CD14-positive monocyte (primary cell): ENCODE measurements at regions not wholly inside any gene's neighbourhood (a gene's known extent, or its start where the extent isn't known, plus 50 kb on each side); places are given as distances from the start of the nearest gene placed in this dataset.

Experiments used
- DNase-seq, 3 donors: peaks; one replicate each; pipeline ENCODE4 v3.0.0-alpha.2; 2011 to 2022
- H2AFZ ChIP-seq: 2 replicates; pipeline ENCODE4 v1.6.0; 2012; ENCODE audit warnings: mild to moderate bottlenecking, low read depth, low read length, inconsistent platforms; ENCODE audit not compliant: insufficient read depth, poor library complexity, severe bottlenecking
- H3K27ac ChIP-seq, 2 donors: 1 replicate in 1 of 2; 2 replicates in 1 of 2; pipeline ENCODE4 v1.5.1; 2012 to 2013; ENCODE audit warnings: low read length in 2 of 2, control low read depth in 1 of 2, inconsistent platforms in 1 of 2, low read depth in 1 of 2, mild to moderate bottlenecking in 1 of 2
- H3K27me3 ChIP-seq, 2 donors: one replicate each; pipeline versions ENCODE4 v1.6.0 to v1.6.1; 2011 to 2013; ENCODE audit warnings: low read length in 2 of 2; ENCODE audit not compliant: control insufficient read depth in 2 of 2, insufficient read depth in 2 of 2
- H3K36me3 ChIP-seq, 2 donors: replicated peaks in 1 of 2; 1 replicate in 1 of 2; 2 replicates in 1 of 2; pipeline versions ENCODE4 v1.5.1 to v1.6.1; 2012 to 2013; ENCODE audit warnings: low read length in 2 of 2, control low read depth in 1 of 2, inconsistent platforms in 1 of 2, mild to moderate bottlenecking in 1 of 2; ENCODE audit not compliant: insufficient read depth in 2 of 2, control insufficient read depth in 1 of 2
- H3K4me1 ChIP-seq, 2 donors: 1 replicate in 1 of 2; 2 replicates in 1 of 2; pipeline versions ENCODE4 v1.5.1 to v1.6.1; 2012 to 2013; ENCODE audit warnings: low read length in 2 of 2, control low read depth in 1 of 2, inconsistent platforms in 1 of 2, mild to moderate bottlenecking in 1 of 2, moderate library complexity in 1 of 2; ENCODE audit not compliant: insufficient read depth in 2 of 2, control insufficient read depth in 1 of 2
- H3K4me2 ChIP-seq: replicated peaks from 2 replicates; pipeline ENCODE3; 2012; ENCODE audit warnings: low read length, moderate library complexity, mild to moderate bottlenecking; ENCODE audit not compliant: poor library complexity, severe bottlenecking; ENCODE audit errors: extremely low read depth
- H3K4me3 ChIP-seq, 3 experiments: fragments of 200-600 bp in 1 of 3; sonication (generic) in 1 of 3; replicated peaks in 1 of 3; 1 replicate in 2 of 3; 2 replicates in 1 of 3; pipeline ENCODE4 v1.5.1; 2011 to 2013; ENCODE audit warnings: low read length in 3 of 3, mild to moderate bottlenecking in 3 of 3, control low read depth in 2 of 3, low read depth in 2 of 3, inconsistent platforms in 1 of 3, moderate library complexity in 1 of 3
- H3K79me2 ChIP-seq: 2 replicates; pipeline ENCODE4 v1.6.0; 2012; ENCODE audit warnings: mild to moderate bottlenecking, control low read depth, inconsistent platforms, low read length, moderate library complexity; ENCODE audit not compliant: insufficient read depth
- H3K9ac ChIP-seq: 2 replicates; pipeline ENCODE4 v1.6.0; 2017; ENCODE audit warnings: low read length, mild to moderate bottlenecking; ENCODE audit not compliant: insufficient read depth, poor library complexity, severe bottlenecking
- H3K9me3 ChIP-seq, 2 donors: replicated peaks in 1 of 2; 1 replicate in 1 of 2; 2 replicates in 1 of 2; pipeline versions ENCODE4 v1.5.1 to v1.6.1; 2012 to 2013; ENCODE audit warnings: low read length in 2 of 2, control low read depth in 1 of 2; ENCODE audit not compliant: control insufficient read depth in 1 of 2, insufficient read depth in 1 of 2
- H4K20me1 ChIP-seq: 2 replicates; pipeline ENCODE4 v1.6.0; 2012; ENCODE audit warnings: mild to moderate bottlenecking, low read length, control low read depth, moderate library complexity; ENCODE audit not compliant: insufficient read depth
- H3K27ac Mint-ChIP-seq, 7 donors: one replicate each; pipeline ENCODE4 v1.8.0; 2020; ENCODE audit warnings: mild to moderate bottlenecking in 7 of 7, mixed read lengths in 7 of 7, moderate library complexity in 6 of 7, inconsistent platforms in 2 of 7
- H3K27me3 Mint-ChIP-seq, 3 donors: one replicate each; pipeline ENCODE4 v1.8.0; 2021 to 2022; ENCODE audit warnings: low read depth in 3 of 3, mild to moderate bottlenecking in 3 of 3, mixed read lengths in 3 of 3, moderate library complexity in 3 of 3, inconsistent platforms in 1 of 3
- H3K36me3 Mint-ChIP-seq, 2 donors: one replicate each; pipeline ENCODE4 v1.8.0; 2020; ENCODE audit warnings: mixed read lengths in 2 of 2, inconsistent platforms in 1 of 2, mild to moderate bottlenecking in 1 of 2
- H3K4me1 Mint-ChIP-seq: one replicate; pipeline ENCODE4 v1.8.0; 2020; ENCODE audit warnings: mild to moderate bottlenecking, mixed read lengths
- H3K4me3 Mint-ChIP-seq, 2 donors: one replicate each; pipeline ENCODE4 v1.8.0; 2020; ENCODE audit warnings: mild to moderate bottlenecking in 2 of 2, mixed read lengths in 2 of 2, moderate library complexity in 1 of 2
- H3K9me3 Mint-ChIP-seq, 7 donors: one replicate each; pipeline ENCODE4 v1.8.0; 2020 to 2022; ENCODE audit warnings: mixed read lengths in 7 of 7, mild to moderate bottlenecking in 6 of 7, moderate library complexity in 6 of 7, inconsistent platforms in 2 of 7
- CTCF ChIP-seq: fragments of 200-600 bp; IDR thresholded peaks from one replicate; pipeline ENCODE4 v1.8.0; 2022; ENCODE audit warnings: antibody characterized with exemption, mild to moderate bottlenecking
- WGBS: methylation state at CpG from one replicate; pipeline ENCODE4 v1.1.5; 2013; ENCODE audit warnings: missing lambda C conversion rate; ENCODE audit not compliant: insufficient coverage; 5-methylcytosine and 5-hydroxymethylcytosine counted together
- intact Hi-C, 2 donors: fragments of 100-400 bp; cut with micrococcal nuclease; formaldehyde crosslinking; loops; one replicate each; pipeline versions ENCODE4 v1.15.0 to v1.15.1; 2023

- peaks cover 0 to 3% (median 0%) of the 10 kb centered on the region in 3 donors for H3K27me3 Mint-ChIP-seq
- no peak overlapping the region for H2AFZ ChIP-seq
These were observed 114.0 kb upstream of the ENPEP start for GRCh38 chr4:110361921-110362320.

GRCh38 chr4:110359076-110359475, 116.9 kb upstream of the ENPEP start:
- no peak for DNase-seq
- H3K27me3 ChIP-seq: no peaks in the 10 kb centered on the region
- Mint-ChIP-seq H3K27ac (peak overlapping the region in 1 of 7 donors; percentile 31), H3K4me1 (peaks cover 8% of the 10 kb centered on the region), H3K4me3 (no peak overlapping the region), H3K9me3 (peaks cover 0 to 3% (median 0%) of the 10 kb centered on the region in 7 donors), H3K27me3 (peaks cover 0 to 7% (median 0%) of the 10 kb centered on the region in 3 donors), H3K36me3 (no peaks in the 10 kb centered on the region)
- no peak overlapping the region for H3K27ac ChIP-seq
- no peaks in the 10 kb centered on the region for H3K79me2 ChIP-seq
- peaks cover 0 to 10% of the 10 kb centered on the region in 2 donors for H3K4me1 ChIP-seq
- intact Hi-C loops: no loop called here
- no CpG with 5 or more reads among the region's 1 CpG for WGBS
- H3K9me3 ChIP-seq: no peaks in the 10 kb centered on the region
- H4K20me1 ChIP-seq: no peaks in the 10 kb centered on the region
- H3K4me2 ChIP-seq: no peak overlapping the region
- H3K9ac ChIP-seq: no peak overlapping the region
- no peak for TF ChIP-seq CTCF
- H3K36me3 ChIP-seq: no peaks in the 10 kb centered on the region
- no peak overlapping the region for H2AFZ ChIP-seq
- H3K4me3 ChIP-seq: no peak overlapping the region

More at GRCh38 chr4:110361921-110362320, 114.0 kb upstream of the ENPEP start:
- Histone ChIP-seq H3K27me3 (no peaks in the 10 kb centered on the region), H3K4me3 (no peak overlapping the region), H3K9ac (no peak overlapping the region), H4K20me1 (no peaks in the 10 kb centered on the region), H3K4me1 (peaks cover 0 to 10% of the 10 kb centered on the region in 2 donors), H3K27ac (no peak overlapping the region), H3K4me2 (no peak overlapping the region), H3K9me3 (no peaks in the 10 kb centered on the region), H3K79me2 (no peaks in the 10 kb centered on the region), H3K36me3 (no peaks in the 10 kb centered on the region)
- no peak for DNase-seq
- Mint-ChIP-seq H3K27ac (no peak overlapping the region), H3K9me3 (no peaks in the 10 kb centered on the region), H3K36me3 (no peaks in the 10 kb centered on the region), H3K4me1 (peaks cover 8% of the 10 kb centered on the region), H3K4me3 (no peak overlapping the region)
- 0% methylated on average over 1 of the region's 2 CpGs for WGBS
- TF ChIP-seq CTCF: no peak
- intact Hi-C loops: no loop called here
